DMS79 treated with DMSO at 0.1 percent for 48 hours (cell line): ENCODE measurements at regions not wholly inside any gene's neighbourhood (a gene's known extent, or its start where the extent isn't known, plus 50 kb on each side); places are given as distances from the start of the nearest gene placed in this dataset.
"Not testable (repeated sequence)": the region's sequence is repeated elsewhere in the genome, so short reads cannot be mapped to it uniquely, and the experiment has no call there.

Source experiments
- DNase-seq: peaks from one replicate; lab custom pipeline; 2025; lab: John Stamatoyannopoulos, UW

- no peak for DNase-seq
These were observed 603.7 kb upstream of the ADARB2 start for GRCh38 chr10:2340831-2341647.

DNA sequence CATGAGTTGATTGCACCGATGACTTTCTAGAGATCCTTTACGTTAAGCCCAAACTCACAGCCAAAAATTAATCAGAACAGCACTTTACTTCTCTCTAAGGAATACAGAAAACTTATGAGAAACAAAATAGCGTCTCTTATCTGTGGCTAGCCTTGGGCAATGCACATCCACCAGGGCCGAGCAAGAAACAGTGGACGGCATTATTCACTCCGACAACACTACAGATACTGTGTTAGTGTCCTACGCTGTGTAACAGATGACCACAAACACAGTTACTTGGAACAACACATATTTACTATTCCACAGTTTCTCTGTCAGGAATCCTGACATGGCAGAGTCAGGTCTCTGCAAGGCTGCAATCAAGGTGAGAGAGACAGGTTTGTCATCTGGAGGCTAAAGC lies 598.3 kb upstream of the ADARB2 start:
- no peak for DNase-seq

DNA sequence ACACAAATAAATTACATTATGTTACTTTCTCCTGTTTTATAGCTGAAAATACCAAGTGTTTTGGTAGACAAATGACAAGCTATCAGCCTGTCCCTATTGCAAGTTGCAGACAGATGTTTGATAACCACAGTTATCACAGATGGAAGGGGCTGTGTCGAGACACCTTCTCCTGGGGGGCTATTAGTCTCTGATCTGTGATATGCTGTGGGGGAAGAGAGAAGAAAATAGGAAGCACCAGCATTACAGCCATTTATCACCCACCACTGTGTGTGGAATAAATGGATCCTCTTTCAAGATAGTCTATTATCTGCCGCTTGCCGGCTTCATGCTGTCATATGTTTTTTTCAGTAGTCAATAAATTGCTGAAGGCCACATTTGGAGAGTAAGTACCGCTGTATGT lies 597.2 kb upstream of the ADARB2 start:
- DNase-seq = no peak

DNA sequence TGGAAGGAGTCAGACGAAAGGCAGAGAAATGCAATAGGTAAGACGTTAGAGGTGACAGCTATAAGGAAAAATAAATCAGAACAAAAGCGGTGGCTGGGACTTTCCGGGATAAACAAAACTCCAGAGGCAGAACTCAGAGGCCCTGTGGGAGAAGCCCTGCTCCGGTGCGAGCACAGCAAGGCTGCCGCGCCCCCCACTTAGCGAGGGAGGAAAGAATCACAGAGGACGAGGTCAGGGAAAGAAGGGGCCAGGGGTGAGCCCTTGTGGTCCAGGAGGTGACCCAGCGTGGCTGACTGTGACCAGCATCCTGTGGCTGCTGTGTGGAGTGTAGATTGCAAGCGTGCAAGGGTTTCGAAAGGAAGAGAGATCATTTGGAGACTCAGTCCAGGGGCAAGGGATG lies 591.8 kb upstream of the ADARB2 start:
- no peak for DNase-seq

GRCh38 chr10:2326411-2326810 lies 589.1 kb upstream of the ADARB2 start:
- no peak for DNase-seq

GRCh38 chr10:2315045-2315485 lies 577.7 kb upstream of the ADARB2 start:
- not testable (repeated sequence) for DNase-seq

- no peak for DNase-seq
These were observed 568.8 kb upstream of the ADARB2 start for GRCh38 chr10:2306081-2306480.

DNA sequence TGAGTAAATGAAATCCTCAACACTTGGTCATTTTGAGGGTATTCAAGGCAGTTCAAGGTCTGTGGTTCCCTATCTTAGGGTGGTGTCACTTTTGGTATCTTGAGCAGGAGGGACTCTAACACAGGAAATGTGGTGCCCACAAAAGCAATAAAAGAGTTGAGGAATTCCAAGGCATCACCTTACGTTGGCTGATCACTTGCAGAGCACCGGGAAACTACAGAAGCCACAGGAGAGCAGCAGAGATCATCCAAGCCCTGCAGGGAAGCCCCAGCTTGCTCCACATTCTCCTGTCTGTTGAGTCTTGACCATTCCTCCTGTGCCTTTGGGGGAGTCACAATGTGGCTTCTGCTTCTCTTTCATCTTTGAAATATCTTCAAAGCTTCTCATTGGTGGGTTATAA lies 565.8 kb upstream of the ADARB2 start:
- DNase-seq = no peak

- no peak for DNase-seq
These were observed 563.9 kb upstream of the ADARB2 start for GRCh38 chr10:2301227-2301626.

- no peak for DNase-seq
These were observed 562.9 kb upstream of the ADARB2 start for GRCh38 chr10:2300231-2300630.

- no peak for DNase-seq
These were observed 559.0 kb upstream of the ADARB2 start for GRCh38 chr10:2296179-2296891.

- DNase-seq = no peak
These were observed 557.4 kb upstream of the ADARB2 start for GRCh38 chr10:2294739-2295138.

DNA sequence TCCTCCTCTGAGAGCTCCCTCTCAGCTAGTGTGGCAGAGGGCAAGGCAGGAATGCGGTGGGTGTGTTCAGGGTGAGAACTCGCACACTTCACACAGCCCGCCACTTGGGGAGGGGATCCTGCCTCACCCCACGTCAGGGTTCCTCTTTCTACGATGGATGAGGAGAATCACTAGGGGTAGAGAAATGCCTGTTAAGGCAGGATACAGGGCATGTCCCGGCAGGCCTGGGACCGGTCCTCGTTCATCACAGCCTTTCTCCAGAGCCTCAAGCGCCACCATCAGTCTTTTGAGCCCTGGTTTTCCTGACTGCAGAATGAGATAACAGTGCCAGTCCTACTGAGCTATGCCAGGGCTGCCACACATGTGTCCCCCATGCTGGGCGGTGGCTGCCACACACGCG lies 546.7 kb upstream of the ADARB2 start:
- DNase-seq = no peak

DNA sequence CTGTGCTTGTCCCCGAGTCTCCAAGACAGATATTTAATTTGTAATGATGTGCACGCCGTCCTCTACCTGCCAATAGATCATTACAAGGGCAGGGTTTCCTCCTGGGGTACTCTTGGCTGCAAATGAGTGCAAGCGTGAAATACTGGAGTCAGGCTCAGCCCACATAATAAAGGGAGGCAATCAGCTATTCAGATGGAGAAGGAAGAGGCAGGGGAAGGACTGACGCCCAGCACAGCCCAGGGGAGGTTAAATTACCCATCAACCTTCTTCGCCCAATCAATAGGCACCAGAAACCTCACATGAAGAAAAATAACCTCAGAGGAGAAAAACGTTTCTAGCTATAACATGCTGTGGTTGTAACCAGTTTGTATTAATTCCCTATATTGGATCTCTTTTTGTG lies 544.9 kb upstream of the ADARB2 start:
- DNase-seq = no peak

DNA sequence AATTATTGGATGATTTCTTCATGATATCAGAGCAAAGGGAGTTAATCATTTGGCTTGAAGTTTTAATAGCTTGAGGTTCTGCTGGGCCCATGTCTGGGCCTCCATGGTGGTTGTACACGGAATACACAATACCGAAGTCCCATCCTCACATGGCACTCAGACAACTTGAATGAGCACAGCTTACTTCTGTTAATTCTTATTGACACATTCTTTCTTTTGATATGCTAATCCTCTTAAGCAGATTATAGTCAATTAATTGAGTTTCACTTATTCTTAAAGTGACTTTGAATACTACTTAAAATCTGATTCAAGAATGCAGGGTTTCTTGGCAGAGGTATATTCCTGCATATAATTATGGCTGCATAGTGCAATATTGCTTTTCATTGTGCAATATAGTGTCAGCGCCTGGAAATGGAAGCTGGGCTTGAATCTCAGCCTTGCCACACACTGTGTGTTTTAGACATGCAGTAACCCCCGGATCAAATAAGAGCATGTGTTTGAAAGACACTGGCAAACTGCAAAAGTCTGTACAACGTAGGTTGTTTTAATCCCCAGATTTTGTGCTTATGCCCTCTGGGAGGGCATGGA lies 543.5 kb upstream of the ADARB2 start:
- no peak for DNase-seq

- no peak for DNase-seq
These were observed 542.4 kb upstream of the ADARB2 start for GRCh38 chr10:2279711-2280110.

DNA sequence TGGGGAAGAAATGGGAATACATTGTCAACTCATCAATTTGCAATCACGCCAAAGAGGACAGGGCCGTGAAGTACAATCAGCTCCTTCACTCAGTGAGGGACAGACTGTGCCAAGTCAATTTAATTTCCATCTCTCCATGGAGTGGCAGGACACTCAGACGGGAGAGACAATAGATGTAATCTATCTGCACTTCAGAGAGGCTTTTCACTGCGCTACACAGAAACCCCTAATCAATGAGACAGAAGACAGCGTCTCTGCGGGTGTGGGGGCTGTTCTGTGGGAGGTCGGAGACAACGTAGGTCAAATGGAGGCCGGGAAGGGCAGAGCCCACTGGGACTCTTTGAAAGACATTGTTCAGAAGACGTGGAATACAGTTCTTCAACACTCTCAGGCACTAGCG lies 541.0 kb upstream of the ADARB2 start:
- no peak for DNase-seq

DNA sequence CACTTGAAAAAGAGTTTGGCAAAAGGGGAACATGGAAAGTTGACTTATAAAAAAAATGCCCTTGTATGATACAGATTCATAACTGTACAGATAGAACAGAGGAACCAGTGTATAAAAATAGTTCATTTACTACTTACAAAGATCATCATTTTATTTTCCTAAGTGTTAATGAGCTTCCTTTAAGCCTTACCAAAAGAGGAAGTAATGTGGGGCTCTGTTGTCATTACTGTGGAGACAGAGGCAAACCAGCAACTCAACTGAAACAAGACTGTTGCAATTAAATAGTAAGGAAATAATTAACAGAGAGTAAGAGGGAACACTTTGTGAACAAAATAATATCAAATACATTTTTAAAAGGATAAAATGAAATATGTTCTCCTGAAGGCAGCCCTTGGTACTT lies 526.2 kb upstream of the ADARB2 start:
- DNase-seq = no peak

GRCh38 chr10:2262878-2263277 lies 525.6 kb upstream of the ADARB2 start:
- DNase-seq = no peak

GRCh38 chr10:2262333-2262732 lies 525.0 kb upstream of the ADARB2 start:
- no peak for DNase-seq

- no peak for DNase-seq
These were observed 518.9 kb upstream of the ADARB2 start for GRCh38 chr10:2256241-2256640.

DNA sequence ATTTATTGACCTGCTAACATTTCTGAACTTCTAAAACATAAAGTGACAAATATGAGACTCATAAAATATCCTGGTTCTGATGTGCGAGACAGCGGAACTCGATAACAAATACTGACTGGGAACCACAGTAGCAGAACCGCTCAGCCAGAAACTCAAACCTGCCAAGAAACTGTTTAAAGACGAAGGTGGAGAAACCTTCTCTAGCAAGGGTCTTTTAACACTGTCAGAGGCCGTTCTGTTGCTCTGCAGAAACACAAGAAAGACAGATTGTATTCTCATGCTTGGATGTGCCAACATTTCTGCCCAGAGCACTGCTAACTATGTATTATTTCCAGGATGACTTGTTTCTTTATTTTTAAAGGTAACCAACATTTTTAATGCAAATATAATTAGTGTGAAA lies 514.8 kb upstream of the ADARB2 start:
- no peak for DNase-seq

DNA sequence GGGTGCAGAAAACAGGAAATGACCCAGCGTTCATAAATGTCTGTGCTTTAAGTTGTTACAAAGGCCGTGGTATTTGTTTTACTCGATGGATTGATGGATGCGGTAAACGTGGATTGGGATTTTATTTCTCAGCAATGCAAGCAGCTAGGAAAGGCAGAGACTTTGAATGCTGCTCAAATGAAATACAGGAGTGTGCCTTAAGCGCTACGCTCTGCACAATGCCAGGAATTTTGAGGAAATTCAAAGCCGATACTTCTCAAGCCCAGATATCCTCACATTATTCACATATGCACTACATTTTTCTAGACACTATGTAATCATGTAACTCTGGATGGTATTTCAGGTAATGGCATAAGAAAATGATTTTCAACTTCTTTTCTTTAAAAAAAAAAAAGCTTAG lies 514.3 kb upstream of the ADARB2 start:
- no peak for DNase-seq
